GM12872 (cell line): ENCODE measurements at regions not wholly inside any gene's neighbourhood (a gene's known extent, or its start where the extent isn't known, plus 50 kb on each side); places are given as distances from the start of the nearest gene placed in this dataset.

Experiments
- CTCF ChIP-seq: IDR thresholded peaks from 3 replicates; pipeline ENCODE4 v1.5.1; 2011; ENCODE audit warnings: low read depth, mild to moderate bottlenecking, low read length, moderate library complexity; ENCODE audit not compliant: insufficient read depth

GRCh38 chr3:95235916-95236315 lies 1173.1 kb downstream of the NSUN3 start:
- no peak for TF ChIP-seq CTCF

GRCh38 chr3:95237783-95238182 lies 1174.9 kb downstream of the NSUN3 start:
- TF ChIP-seq CTCF, result no peak

GRCh38 chr3:95240395-95240794 lies 1177.5 kb downstream of the NSUN3 start:
- no peak for TF ChIP-seq CTCF

GRCh38 chr3:95246413-95246812 lies 1183.6 kb downstream of the NSUN3 start:
- no peak for TF ChIP-seq CTCF

- no peak for TF ChIP-seq CTCF
Measured at GRCh38 chr3:95254061-95254460, 1191.2 kb downstream of the NSUN3 start.

GRCh38 chr3:95254758-95255157 lies 1191.9 kb downstream of the NSUN3 start:
- TF ChIP-seq CTCF, result no peak

- TF ChIP-seq CTCF, result no peak
Measured at GRCh38 chr3:95265129-95265528, 1202.3 kb downstream of the NSUN3 start.

GRCh38 chr3:95271395-95271794 lies 1208.5 kb downstream of the NSUN3 start:
- no peak for TF ChIP-seq CTCF
